T-helper 9 cell (primary cell): ENCODE measurements at regions not wholly inside any gene's neighbourhood (a gene's known extent, or its start where the extent isn't known, plus 50 kb on each side); places are given as distances from the start of the nearest gene placed in this dataset.

Experiments
- DNase-seq: peaks from one replicate; pipeline ENCODE4 v3.0.0-alpha.2; 2020

GRCh38 chr18:8945514-8945913 lies 157.0 kb upstream of the NDUFV2 start:
- no peak for DNase-seq

DNA sequence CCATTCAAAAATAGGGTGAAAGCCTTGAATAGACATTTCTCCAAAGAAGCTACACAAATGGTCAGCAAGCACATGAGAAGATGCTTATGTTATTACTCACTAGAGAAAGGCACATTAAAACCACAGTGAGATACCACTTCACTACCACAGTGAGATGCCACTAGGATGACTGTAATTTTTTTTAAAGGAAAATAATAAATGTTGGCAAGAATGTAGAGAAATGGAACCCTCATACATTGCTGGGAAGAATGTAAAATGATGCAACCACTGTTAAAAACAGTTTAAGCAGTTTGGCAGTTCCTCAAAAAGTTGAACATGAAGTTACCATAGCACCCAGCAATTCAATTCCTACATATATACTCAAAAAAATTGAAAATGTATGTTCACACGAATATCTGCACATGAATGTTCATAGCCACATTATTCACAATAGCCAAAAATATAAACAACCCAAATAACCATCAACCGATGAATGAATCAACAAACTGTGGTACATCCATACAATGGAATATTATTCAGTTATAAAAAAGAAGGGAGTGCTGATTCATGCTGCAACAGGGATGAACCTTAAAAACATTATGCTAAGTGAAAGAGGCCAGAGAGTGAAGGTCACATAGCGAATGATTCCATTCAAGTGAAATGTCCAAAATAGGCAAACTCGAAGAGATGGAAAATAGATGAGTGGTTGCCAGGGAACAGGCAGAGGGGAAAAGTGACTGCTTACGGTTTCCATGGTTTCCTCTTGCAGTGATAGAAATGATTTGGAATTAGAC lies 156.2 kb upstream of the NDUFV2 start:
- DNase-seq = no peak

GRCh38 chr18:8947566-8947965 lies 154.9 kb upstream of the NDUFV2 start:
- no peak for DNase-seq

DNA sequence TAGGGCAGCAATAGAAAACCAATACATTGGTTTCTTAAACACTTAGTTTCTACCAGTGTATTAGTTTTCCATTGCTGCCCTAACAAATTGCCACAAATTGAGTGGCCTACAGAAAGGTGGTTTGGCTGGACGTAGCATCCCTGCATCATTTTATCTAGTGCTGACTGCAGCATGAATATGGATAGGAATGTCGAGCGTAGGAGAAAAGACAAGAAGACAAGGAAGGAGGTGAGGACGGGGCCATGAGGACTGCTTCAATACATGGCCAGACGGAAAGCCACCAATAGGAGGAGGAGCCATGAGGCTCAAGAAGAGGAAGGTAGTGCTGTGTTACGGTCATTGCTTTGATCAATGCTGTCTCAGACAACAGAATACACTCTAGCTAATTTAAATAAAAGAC lies 154.5 kb upstream of the NDUFV2 start:
- no peak for DNase-seq

GRCh38 chr18:8948471-8949149 lies 153.9 kb upstream of the NDUFV2 start:
- DNase-seq = no peak

GRCh38 chr18:8949206-8949605 lies 153.3 kb upstream of the NDUFV2 start:
- no peak for DNase-seq

DNA sequence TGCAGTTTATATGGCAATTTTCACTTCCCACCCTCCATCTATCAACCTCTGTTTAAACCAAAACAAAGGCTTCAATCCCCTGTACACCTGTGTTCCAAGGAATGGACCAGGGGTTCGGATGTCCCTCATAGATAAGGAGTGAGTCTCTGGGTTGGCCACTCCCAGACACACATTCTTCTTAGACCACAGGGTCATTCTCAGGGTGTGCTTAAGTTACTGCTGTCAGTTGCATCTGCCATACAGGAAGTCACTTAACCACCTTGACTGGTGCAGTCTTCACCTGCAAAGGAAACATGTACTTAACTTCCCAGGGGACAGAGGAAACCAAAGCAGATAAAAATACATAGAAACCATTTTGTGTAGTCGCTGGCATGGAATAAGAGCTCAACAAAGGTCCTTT lies 151.0 kb upstream of the NDUFV2 start:
- no peak for DNase-seq

- DNase-seq = no peak
Observed at GRCh38 chr18:8952174-8952573, 150.3 kb upstream of the NDUFV2 start.

- no peak for DNase-seq
Observed at GRCh38 chr18:8952769-8953760, 149.4 kb upstream of the NDUFV2 start.

GRCh38 chr18:8957731-8958130 lies 144.8 kb upstream of the NDUFV2 start:
- no peak for DNase-seq

- no peak for DNase-seq
Observed at GRCh38 chr18:8958660-8959059, 143.8 kb upstream of the NDUFV2 start.

- DNase-seq = no peak
Observed at GRCh38 chr18:8959551-8960135, 142.9 kb upstream of the NDUFV2 start.

DNA sequence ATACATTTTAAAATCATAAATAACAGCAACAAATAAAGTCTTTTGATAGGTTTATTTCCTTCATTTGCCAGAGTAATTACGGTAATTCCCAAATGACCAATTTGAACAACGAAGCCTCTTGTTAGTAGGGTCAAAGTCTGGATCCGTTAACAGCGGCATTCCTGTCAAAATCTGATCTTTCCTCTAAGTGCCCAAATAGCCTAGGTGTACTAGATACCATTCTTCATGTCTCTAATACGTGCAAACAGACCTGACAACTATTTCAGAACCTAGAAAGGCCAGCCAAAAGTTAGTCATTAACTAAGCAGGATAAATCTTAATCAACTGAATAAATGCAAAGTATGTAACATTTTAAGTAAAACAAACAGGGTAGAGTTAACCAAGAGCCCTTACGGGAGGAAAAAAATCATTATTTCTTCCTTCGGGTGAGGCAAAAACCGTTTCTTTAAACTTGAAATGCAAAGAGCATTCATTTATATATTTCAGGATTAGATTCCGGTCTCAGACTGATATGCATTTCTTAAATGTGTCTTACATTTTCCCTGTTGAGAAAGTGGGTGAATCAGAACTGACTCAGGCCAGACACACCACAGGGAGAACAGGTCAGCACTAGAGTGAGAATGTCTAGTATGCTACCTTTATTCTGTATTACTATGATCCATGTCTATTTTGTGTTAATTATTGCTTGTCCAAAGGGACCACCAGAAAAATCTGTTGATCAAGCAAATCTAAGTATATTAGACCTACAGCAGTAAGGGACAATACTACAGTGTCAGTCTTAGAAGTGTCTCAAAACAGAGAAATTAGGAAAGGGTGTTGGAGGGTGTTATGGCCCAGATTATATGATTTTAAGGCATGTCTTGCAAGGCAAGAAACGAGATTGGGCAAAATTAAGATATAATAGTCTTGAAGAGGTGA lies 141.5 kb upstream of the NDUFV2 start:
- no peak for DNase-seq

DNA sequence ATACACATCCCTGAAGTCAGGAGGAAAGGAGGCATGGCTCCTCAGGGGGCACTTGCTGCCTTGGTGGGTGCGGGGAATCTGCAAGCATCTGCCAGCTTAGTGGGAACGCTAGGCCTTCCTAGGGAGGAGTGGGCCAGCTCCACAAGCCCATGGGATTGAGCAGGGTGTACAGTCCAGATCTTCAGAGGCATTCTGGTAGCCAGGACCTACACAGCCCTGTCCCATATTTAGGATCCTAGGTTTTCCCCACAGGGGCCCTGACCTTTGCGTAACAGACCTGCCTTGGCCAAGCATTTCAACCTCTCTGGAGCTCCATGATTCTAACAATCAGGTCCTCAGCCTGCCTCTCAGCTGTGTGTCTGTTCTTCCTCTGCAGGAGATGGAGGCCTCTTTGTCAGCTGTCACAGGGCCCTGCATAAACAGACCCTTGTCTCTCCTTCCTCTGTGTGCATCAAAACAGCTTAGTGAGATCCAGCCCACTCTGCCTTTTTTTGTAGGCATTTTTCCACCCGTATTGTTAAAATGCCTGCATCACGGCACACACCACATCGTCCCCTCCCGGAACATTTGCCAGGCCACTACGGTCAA lies 140.2 kb upstream of the NDUFV2 start:
- no peak for DNase-seq

DNA sequence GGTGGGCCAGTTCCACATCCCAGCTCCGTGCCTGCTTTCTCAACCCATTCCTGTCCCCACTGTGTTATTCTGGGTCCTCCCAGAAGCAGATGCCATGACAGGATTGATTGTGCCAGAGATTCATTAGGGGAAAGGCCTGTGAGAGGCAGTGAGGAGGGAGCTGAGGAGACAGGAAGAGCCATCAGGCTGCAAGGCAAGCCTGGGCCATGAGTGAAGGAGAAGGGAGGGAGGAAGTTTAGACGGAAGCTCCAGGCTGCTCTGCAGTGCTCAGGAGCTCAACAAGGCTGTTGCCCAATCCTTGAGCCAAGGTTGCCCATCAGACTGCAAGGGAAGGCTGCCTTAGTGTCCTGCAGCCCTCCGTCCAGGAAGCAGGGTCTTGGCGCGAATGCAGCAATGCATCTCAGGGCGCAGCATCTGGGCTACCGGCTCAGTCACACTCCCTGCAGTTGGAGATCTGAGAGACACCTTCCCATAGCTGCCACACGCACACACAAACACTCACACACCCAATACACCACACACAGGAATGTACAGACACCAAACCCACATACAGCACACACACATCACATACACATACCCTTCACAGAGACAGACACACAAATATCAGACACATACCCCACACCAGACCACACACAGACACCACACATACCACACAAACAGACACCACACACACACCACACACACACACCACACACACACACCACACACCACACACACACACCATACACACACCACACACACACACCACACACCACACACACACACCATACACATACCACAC lies 139.5 kb upstream of the NDUFV2 start:
- DNase-seq = no peak

DNA sequence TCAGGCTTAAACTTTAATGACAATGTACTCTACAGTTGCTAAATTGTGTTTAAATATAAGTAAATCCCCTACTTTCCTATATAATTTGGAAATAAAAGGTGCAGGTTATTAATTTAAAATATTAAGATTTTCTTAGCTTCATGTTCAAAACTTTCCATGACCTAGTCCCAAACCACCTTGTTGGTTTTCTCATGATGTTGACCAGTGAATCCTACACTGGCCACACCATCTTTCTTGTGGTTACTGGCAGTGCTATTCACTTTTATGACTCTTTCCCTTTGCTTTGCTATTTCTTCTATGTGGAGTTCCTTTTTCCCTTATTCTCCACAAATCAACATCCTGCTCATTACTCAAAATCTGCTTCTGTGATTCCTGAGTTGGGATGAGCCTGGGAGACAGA lies 138.6 kb upstream of the NDUFV2 start:
- DNase-seq = no peak

GRCh38 chr18:8965398-8965797 lies 137.1 kb upstream of the NDUFV2 start:
- no peak for DNase-seq

- no peak for DNase-seq
Observed at GRCh38 chr18:8966821-8967220, 135.7 kb upstream of the NDUFV2 start.

DNA sequence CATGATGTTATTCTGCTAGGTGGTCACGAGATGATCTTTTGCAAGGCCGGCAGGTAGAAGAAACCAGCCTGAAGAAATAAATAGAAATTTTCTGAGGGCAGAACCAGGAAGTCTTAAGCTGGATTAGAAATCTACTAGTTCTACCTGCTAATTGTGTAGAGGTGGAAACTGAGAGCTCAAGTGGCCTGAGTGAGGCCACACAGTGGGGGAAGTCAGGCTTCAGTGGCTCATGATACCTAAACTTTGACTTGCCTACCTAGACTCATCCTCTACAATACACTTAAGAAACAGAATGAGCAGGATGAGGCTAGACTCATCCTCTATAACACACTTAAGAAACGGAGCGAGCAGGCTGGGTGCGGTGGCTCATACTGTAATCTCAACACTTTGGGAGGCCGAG lies 134.9 kb upstream of the NDUFV2 start:
- DNase-seq = no peak

DNA sequence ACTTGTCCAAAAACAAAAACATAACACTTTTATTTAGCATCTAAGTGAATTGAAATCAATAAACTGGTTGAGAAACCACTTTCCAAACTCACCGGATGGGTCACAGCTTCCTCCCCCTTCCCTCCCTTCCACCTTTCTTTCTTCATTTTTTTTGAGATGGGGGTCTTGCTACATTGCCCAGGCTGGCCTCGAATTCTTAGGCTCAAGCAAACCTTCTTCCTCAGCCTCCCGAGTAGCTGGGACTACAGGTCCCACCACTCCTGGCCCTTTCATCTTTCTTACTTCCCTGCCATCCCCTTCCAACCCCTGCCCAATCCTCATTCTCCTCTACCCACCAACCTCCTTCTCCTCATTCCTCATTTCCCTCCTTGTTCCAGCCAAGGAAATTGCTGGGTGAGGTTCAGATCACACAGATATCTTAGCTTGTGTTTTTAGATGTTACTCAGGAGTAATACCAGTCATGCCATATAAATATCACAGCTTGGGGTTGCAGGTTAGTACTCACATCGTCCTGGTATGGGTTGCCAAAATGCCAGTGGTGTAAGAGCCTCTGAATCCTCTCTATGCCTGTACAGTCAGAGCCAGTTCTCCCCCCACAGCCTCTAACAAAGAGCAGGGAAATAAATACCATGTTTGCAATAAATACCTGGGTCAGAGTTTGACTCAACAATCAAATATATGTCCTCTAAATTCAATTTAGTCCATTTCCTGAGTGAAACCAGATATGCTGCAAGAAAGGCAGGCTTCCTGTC lies 132.7 kb upstream of the NDUFV2 start:
- DNase-seq = no peak
